Gastrocnemius medialis (tissue), 4 donors: ENCODE measurements at regions not wholly inside any gene's neighbourhood (a gene's known extent, or its start where the extent isn't known, plus 50 kb on each side); places are given as distances from the start of the nearest gene placed in this dataset.

Source experiments
- CTCF ChIP-seq, 5 experiments: fragments of 450-650 bp in 3 of 5; fragments of 200-600 bp in 2 of 5; sonication (generic) in 2 of 5; IDR thresholded peaks in 4 of 5; conservative IDR thresholded peaks in 1 of 5; 1 replicate in 4 of 5; 2 replicates in 1 of 5; pipeline ENCODE4 v1.5.1; 2016 to 2019; ENCODE audit warnings: antibody characterized with exemption in 5 of 5, mild to moderate bottlenecking in 3 of 5, moderate library complexity in 3 of 5
- POLR2A ChIP-seq, 2 donors: fragments of 450-650 bp; IDR thresholded peaks; one replicate each; pipeline ENCODE4 v1.6.1; 2017; ENCODE audit warnings: antibody characterized with exemption in 2 of 2, mild to moderate bottlenecking in 2 of 2, moderate library complexity in 2 of 2

- no peak for TF ChIP-seq CTCF (IDR thresholded peaks at IDR 0.05 in 4 of 5, conservative IDR thresholded peaks at IDR 0.05 in 1 of 5)
- no peak for TF ChIP-seq POLR2A (IDR thresholded peaks at IDR 0.05)
These were observed 308.5 kb downstream of the TNS1 start for GRCh38 chr2:217694291-217694690.
